NK-92 (cell line): ENCODE measurements at regions not wholly inside any gene's neighbourhood (a gene's known extent, or its start where the extent isn't known, plus 50 kb on each side); places are given as distances from the start of the nearest gene placed in this dataset.
"Not testable (repeated sequence)": the region's sequence is repeated elsewhere in the genome, so short reads cannot be mapped to it uniquely, and the experiment has no call there.

Experiments used
- DNase-seq: peaks from one replicate; lab custom pipeline; 2025; ENCODE audit not compliant: unreplicated experiment; lab: John Stamatoyannopoulos, UW

DNA sequence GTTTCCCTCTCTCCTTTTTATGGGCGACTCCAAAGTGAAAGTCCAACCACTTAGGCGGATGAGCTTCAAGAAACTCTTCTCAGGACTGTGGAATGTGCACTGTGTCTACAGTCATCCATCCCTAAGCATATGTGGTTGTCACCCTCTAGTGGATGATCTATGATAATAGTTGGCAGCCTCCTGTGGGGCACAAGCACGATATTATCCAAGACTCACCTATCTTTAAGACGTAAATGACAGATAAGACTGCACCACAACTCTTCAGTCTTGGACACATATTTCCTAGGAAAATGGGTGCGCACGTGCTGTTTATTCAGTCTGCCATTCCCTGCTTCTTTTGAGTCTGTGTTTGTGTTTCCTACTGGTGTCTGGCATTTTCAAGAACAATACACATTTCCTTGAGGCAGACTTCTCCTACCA is 145.5 kb upstream of the CTAGE1 start:
- DNase-seq, result no peak

DNA sequence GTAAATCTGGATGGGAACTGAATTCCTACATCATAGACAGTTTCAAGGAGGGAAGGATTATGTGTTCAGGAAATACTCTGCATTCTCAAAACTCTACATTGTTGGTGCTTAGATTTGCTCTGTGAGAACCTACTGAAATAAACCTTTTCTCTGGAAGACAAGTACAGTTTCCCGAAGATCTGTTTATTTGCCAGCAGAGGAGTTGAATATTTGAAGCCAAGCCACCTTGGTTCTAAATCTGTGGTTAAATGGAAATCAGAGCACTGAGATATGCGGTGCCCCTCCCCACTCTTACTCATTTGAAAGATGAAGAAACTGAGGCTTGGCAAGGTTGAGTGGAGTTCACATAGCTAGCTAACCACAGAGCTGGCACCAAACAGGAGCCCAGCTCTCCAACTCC is 146.3 kb upstream of the CTAGE1 start:
- DNase-seq, result no peak

DNA sequence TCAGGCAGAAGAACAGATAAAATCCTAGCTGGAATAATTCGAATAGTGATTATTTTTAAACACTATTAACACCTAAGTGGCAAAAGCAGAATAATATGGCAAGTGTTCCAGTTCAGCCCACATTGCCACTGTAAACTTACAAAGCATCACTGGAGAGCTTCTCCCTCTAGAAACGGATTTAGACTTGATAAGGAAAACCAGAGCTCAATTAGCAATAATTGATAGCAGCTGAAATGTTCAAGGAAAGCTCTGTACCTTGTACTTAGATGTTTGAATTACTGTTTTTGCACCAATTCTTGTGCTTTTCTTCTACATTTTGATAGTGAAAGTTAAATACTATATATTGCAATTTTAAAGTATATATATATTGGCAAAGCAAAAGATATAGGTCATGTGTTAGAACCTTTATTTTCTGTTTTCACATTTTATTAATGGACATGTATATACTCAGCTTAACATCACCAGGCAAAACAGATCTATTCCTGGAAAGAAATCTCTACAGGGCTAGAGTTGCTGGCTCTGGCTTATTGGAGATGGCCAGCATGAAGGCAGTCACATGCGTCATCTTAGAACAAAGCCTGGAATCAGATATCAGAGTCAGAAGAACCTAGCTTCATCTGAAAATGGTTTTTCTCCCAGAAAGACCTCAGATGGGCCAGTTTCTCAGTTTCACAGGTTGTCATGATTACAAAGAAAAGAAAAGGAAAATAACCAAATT is 149.1 kb upstream of the CTAGE1 start:
- DNase-seq, result no peak

DNA sequence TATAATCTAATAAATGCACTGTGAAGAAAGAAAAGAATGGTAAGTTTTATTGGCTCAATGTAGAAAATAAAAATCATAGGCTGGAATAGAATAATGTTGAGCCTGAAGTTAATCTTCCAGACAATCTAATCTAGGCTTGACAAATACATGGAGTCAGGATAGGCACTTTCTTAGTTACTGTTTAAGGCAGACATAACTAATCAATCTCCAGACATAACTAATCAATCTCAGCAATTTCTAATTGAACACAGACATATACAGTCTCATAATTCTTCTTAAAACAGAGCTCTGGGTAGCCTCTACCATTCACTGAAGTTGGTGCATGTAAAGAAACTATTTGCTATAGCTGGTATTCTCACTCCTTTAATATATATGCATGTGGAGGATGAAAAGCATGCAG is 150.1 kb upstream of the CTAGE1 start:
- DNase-seq, result no peak

DNA sequence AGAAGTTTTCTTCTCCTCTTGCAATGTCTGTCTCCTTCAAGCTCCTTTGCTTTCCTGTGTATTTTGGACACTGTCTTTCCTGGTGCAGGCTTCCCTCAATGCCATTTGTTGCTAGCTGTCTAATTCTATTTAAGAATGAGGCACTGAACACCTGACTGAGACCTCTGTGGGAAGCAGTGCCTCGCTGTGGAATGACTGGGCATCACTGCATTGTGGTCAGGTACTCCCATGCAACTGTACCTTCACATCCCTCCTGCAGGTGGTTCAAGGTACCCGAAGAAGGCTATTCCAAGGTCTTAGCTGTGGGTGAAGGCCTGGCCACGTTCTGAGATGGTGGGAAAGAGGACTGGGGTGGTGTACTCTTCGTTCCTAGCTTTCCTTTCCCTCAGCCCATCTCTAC is 152.8 kb upstream of the CTAGE1 start:
- no peak for DNase-seq

DNA sequence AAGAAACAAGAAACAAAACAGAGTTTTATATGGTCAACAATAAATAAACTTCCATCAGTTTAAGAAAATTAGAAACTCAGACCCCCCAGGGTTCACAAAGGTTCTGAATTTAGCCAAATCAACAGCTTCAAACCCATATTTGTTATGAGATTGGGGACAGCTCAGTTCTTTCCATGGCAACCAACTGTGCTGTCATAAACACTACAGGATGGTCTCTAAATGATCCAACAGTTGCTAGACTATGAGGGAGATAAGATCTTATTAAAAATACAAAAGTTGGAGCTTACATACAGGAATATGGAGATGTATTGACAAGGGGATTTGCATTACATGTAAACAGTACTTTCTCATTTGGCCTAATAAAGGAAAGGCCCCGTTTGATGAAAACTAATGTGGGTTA is 154.6 kb upstream of the CTAGE1 start:
- DNase-seq, result no peak

DNA sequence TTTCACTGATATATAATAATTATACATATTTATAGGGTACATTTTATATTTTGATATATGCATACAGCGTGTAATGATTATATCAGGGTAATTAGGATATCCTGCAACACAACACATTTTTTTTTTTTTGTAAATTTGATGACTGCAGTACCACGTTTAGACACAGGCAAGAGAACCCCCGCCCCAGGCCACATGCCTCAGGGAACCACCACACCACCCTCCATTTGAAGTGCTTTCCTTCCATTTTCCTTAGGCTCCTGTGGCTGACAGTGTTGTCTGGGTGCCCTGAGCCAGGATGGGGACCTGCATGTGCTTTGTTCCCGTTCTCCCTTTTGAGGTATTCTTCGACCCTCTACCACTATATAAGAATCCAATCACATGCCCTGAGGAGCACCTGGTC is 161.6 kb upstream of the CTAGE1 start:
- DNase-seq, result no peak

DNA sequence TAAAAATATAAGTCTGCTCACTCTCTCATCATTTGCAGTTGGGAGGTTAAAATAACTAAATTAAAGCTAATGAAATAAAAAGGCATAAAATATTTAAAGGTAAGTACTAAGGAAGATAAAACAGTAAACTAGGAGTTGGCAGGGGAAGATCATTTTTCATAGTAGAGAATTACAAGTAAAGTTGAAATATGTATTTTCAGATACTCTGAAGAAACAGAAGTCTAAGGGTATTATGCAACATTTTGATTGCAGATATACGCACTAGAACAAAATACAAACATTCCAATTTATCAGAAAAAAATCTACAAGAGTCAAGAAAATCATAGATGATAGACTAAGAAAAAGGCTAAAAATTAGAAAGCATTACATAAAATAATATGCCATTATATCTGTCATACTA is 167.6 kb upstream of the CTAGE1 start:
- DNase-seq, result no peak

DNA sequence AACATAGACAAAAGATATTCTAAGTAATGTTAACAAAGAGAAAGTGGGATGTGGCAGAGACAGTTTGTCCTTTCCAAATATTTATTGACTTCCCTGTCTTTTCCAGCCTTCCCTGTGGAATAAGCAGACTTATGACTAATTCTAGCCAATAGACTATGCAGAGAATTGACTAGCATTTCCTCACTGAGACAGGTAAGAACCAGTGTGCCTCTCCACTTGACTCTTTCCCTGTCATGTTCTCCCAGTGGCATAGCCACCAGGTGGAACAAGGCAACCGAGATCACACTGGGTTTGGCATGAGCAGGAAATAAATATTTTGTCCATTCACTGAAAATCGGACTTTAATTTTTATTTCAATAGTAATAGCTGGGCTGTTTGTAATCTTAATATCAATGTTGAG is 168.1 kb upstream of the CTAGE1 start:
- DNase-seq, result no peak

DNA sequence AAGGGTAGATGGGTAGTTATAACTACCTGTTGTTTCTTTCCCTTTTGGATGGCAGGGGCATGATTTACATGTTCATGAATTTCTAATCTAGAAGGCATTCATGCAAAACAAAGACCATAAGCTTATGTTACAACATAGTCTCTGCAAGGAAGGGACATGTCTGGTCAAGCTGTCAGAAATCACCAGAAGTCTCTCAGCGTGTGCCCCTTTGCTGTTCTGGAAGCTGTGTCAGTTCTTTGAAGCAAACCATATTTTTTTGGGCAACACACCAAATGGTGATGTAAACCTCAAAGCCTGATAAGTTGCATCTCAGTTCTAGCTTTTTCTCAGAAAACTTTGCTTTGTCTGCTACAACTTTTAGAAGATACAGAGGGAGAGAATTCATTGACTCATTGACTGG is 173.5 kb upstream of the CTAGE1 start:
- no peak for DNase-seq

DNA sequence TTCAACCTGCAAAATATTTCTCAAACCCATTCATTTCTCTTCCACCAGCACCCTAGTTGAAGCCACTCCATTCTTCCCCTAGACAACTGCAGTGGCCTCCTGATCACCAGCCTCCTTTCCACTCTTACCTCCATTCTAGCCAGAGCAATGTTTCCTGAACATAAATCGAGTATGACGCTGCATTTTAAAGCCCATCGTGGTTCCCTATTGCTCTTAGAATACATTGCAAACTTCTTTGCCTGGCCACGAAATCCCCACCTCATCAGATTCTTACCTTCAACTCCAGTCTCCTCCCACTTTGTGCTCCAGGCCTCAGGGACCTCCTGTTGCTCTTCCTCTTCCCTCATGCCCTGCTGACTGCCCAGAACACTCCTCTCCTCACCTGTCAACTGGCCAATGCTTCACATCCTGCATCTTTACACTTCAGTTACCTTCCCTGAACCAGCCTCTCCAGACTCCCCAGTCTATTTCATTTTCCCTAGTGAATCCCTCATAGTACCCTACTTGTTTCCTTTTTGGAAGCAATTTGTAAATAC is 176.5 kb upstream of the CTAGE1 start:
- DNase-seq, result no peak

DNA sequence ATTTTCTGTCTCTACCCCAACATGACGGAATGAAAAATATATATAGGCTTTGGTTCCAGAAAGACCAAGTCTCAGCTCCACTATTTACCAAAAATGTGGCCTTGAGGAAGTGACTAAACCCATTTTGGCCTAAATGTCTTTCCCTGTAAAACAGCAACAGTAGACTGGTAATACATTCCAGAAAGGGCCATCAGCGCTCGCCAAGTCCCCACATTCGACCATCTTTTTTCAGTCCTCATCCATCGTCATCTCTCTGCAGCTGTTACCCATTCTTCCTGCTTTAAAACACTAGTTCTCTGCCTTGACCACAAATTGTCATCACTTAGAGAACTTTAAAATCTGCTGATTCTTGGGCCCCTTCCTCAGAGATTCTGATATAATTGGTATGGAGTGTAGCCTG is 183.8 kb upstream of the CTAGE1 start:
- DNase-seq, result no peak

DNA sequence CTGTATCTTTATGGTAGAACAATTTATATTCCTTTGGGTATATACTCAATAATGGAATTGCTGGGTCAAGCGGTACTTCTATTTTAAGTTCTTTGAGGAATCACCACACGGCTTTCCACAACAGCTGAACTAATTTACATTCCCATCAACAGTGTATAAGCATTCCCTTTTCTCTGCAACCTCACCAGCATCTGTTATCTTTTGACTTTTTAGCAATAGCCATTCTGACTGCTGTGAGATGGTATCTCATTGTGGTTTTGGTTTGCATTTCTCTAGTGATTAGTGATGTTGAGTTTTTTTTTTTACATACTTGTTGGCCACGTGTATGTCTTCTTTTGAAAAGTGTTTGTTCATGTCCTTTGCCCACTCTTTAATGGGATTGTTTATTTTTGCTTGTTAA is 184.7 kb upstream of the CTAGE1 start:
- DNase-seq, result not testable (repeated sequence)

DNA sequence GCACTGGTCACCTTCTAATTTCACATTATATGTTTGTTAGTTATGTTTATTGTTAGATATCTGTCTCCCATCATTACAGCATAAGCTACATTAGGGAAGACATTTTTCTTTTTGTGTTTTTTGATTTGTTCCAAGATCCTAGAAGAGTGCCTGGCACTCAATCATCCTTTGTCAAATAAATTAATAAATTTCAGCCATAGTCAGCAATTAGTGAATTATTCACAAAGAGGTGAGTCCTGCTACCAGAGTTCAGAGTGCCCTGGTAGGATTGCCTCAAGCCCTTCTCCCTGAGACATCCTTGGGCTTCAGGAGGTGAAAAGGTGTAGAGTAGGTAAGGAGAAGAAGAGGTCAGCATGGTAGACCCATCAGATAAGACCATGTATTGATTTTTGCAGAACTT is 186.2 kb upstream of the CTAGE1 start:
- DNase-seq, result no peak

DNA sequence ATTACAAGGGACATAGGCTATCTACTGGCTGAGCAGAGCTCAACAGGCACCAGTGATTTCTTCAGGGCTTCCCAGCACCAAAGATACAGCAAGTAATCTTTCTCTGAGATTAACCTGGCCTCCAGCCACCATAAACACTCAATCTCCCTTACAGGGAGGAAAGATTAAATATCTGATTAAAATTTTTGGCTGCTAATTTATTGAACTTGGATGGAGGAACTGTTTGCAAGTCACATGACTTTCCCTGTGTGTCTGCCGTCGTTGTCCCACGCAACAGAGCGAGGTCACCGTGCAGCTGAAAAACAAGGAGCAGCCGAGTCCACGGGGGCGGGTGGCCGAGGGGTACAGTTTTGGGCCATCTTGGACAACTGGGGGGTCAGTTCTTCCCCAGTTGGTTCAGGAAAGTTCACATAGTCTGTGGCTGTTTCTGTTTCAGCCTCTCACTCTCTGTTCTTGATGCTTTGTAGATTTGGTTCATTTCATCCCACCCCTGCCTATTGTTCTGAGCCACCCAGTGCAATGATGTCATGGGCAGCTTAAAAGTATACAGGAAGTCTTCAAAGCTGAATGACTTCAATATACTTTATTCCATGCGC is 186.8 kb upstream of the CTAGE1 start:
- DNase-seq, result no peak

DNA sequence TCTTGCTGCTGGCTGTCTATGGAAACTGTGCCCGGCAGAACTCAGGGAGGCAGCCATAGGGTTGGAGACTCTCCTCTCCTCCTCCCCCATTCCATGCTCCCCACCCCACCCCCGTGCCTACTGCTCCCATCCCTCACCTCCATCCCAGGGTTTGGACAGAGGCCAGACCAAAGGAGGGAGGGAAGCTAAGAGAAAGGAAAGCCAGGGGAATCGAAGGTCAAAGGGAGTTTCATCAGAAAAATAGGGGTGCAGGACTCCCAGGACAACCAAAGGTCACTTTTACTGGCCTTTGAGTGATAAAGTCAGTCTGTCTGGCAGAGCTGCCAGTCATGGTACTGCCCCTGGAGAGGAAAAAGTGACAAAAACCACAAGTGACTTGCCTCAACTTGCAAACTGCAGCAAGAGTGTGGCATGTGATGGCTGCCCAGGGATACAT is 187.3 kb upstream of the CTAGE1 start:
- DNase-seq, result no peak

DNA sequence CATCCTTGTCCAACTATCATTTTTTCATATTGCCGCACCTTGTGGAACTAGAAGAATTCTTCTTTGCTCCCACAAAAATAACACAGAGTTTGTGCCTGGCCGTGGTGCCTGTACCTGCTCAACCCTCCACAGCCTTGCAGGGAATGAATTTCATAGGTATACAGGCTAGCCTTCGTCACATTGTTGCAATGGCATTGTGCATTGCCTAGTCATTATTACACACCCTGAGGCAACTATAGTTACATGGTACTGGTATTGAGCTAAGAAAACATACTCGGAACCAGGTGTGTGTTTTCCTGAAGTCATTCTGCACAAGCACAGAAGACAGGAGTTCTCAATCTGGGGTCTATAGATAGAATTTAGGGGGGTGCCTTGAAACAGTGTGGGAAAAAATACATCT is 188.0 kb upstream of the CTAGE1 start:
- DNase-seq, result no peak

DNA sequence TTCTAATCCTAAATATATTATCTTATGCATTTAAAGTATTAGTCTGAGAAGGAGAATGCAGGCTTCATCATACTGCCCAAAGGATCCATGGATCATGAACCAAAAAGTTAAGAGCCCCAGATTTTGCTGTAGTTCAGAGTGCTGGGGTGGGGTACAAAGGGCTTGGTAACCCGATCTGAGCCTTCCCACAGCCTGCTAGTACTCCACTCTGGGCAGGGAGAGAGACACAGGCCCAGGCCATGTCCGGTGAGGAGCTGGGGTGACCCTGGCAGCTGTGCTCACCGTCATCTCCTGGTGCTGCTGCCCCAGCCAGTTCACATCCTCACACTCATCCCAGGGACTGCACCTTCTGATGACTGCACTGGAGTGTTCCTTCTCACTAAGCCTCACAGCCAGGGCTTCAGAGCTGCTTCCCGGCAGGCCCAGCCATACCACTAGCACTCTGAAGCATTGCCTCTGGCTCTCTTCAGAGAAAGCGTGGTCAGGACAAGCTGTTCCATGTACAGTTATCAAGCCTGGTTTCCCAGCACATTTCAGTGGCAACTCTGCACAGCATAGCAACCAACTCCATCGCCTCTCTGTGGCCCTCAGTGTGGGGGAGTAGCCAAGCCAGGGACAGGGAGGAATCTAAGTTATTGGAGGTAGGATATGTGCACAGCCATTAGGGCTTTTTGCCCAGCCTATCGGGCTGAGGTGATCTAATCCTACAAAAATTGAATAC is 189.0 kb upstream of the CTAGE1 start:
- DNase-seq, result no peak

DNA sequence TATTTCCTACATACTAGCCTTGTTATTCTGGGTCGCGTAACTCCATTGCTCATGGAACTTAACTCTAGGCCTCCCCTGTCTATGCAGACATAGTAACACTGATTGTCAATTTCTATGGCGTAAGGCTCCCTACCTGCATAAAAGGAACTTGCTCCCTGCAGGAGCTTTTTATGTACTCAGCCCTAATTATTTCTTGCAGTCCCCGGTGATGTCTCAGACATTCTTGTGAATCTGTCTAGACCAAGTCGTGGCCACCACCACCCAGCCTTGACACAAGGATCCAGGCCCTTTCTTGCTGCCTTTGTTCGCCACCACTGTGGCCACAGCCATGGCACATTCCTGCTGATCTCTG is 189.5 kb upstream of the CTAGE1 start:
- no peak for DNase-seq

DNA sequence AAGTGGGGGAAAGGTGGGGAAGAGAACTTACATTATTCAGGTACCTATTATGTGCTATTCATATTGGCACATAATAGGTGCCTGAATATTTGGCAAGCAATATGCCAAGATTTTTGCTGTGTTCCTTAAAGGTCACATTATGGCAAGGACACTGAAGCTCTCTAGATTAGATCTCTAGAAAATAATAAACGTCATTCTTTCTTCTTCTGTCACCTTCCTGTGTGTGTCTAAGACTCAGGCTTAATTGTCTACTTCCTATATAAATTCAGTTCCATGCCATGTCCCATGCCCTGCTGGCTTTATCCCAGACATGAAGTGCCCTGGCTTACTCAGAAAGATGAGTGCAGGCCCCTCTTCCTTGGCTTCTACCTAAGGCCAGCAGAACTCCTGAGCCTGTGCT is 191.1 kb upstream of the CTAGE1 start:
- DNase-seq, result no peak

DNA sequence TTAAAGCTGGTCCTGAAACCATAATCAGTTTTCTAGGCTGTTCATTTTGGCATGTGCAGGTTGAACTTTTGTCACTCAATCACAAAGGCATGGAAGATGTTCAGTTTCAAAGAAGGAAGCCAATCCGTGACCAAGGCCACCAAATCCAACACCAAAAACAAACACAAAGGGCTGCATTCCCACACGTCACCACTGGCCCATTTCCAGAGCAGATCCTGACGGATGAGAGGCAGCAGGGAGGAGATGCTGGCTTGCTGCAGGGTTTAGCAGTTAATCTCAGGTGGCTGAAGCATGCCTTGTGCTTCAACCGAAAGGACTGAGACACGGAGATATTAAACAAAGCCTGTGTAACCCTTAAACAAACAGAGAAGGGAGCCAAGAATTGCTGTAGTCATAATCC is 191.9 kb upstream of the CTAGE1 start:
- DNase-seq, result no peak

DNA sequence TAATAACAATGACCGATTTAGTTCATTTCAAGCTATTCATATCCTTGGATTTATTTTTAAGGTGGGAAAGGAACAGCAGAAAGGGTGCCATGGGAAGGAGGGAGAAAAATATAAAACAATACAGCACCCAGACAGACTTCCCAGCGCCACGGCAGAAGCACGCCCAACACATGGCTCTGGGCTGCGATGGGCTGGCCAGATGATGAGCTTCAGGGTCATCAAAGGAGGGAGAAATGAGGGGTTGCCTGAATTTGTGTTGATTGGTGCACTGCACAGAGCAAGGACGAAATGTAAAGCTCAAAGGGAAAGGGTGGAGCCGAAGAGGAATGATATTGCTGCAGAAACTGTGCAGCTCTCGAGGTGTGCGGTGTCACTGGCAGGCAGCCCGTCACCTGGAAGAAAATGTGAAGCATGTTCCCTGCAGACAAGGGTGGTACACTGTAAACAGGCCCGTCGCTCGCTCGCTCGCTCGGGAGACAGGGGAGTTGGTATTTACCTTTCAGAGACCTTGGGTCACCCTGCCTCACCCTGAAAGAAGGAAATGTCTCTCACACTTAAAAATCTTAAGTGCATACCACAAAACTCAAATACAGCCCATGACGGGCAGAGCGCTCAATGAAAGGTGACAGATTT is 195.5 kb upstream of the CTAGE1 start:
- DNase-seq, result no peak
